ENCODE measurements at regions not wholly inside any gene's neighbourhood (a gene's known extent, or its start where the extent isn't known, plus 50 kb on each side); places are given as distances from the start of the nearest gene placed in this dataset.

- peak overlapping the region in 20 of 21 experiments; percentile 5 to 76 (median 50) for H3K27ac ChIP-seq
- H3K4me3 ChIP-seq, result peak overlapping the region; percentile 39 to 56 (median 46)
Measured at GRCh38 chr3:182682263-182683241, 110.8 kb upstream of the ATP11B start.

DNA sequence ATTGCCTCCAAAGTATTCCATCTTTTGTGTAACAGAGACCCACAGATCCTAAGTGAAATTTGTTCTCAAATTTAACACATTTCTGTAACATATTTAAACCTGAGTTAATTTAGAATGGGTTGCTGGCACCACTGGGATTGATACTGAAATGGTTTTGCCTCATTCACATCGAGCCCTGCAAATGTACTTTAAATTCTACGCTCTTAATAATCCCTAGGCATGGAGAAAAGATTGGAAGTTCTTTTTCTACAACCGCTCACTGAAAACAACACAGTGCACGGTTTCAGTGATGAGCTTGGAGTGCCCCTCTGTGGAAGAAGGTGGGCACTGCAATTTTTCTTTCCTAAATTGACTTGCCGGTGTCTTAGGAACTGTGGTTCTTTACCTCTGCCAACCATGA lies 109.9 kb upstream of the ATP11B start:
- Histone ChIP-seq H3K27ac (peak overlapping the region in 2 of 21 experiments; percentile 63 to 76), H3K4me3 (peak overlapping the region in 1 of 7 experiments; percentile 46)

GRCh38 chr3:182683858-182684257 lies 109.4 kb upstream of the ATP11B start:
- H3K4me3 ChIP-seq, result no peak overlapping the region
- no peak overlapping the region for H3K27ac ChIP-seq

GRCh38 chr3:182686033-182686886 lies 107.0 kb upstream of the ATP11B start:
- Histone ChIP-seq H3K27ac (no peak overlapping the region), H3K4me3 (no peak overlapping the region)

GRCh38 chr3:182690172-182690571 lies 103.1 kb upstream of the ATP11B start:
- Histone ChIP-seq H3K27ac (no peak overlapping the region), H3K4me3 (no peak overlapping the region)

DNA sequence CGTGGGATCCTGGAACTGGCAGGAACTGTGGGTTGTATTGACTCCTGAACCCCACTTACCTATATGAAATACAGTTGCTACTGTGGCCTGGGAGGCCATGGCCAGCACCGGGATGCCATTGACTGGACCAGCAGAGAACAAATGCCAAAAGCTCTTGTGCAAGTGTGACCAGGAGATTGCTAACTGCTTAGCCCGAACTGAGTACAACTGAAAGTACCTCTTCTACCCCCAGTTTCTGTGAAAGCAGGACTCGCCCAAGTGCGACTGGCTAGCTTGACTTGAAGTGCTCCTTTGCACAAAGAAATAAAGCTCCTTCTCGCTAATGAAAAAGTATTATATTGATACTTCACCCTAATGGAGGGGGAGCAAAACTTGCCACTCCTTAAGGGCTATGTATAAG lies 101.3 kb upstream of the ATP11B start:
- no peak overlapping the region for H3K27ac ChIP-seq
- H3K4me3 ChIP-seq, result no peak overlapping the region

GRCh38 chr3:182692695-182693094 lies 100.6 kb upstream of the ATP11B start:
- no peak overlapping the region for H3K27ac ChIP-seq
- H3K4me3 ChIP-seq, result no peak overlapping the region

DNA sequence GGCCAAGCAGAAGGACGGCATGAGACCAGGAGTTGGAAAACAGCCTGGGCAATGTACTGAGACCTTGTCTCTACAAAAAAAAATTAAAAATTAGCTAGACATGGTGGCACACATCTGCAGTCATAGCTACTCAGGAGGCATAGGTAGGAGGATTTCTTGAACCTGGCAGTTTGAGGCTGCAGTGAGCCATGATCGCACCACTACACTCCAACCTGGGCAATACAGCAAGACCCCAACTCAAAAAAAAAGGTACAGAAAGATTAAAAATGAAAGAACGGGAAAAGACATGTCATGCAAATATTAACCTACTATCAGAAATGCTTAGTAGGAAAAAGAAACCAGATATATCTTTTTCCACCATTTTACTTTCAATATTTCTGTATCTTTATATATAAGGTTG lies 99.6 kb upstream of the ATP11B start:
- Histone ChIP-seq H3K27ac (no peak overlapping the region), H3K4me3 (no peak overlapping the region)

GRCh38 chr3:182696916-182697315 lies 96.4 kb upstream of the ATP11B start:
- Histone ChIP-seq H3K4me3 (no peak overlapping the region), H3K27ac (no peak overlapping the region)

DNA sequence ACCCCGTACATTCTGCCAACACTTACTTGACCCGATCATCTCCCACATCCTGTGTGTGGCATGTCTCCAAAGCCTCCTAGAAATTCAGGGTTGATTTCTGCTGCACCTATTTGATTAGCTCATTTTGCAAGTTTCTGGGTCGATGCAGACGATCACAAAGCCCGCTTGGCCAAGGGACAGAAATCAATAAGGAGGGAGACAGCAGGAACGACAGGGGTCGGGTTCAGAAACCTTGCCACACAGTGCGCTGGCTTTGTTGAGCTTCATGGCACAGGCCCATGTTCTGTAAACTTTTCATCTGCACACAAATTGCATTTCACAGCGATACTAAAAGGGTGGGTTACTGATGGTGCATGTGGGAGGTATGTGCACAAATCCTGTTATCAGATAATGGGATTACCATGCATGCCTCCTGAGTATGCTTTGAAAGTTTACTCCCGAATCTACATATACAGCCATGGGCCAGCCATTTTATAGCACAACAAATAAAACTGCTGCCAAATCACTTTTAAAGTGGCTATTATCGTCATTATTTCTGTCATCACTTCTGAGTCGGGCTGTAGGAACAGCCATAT lies 95.9 kb upstream of the ATP11B start:
- Histone ChIP-seq H3K4me3 (no peak overlapping the region), H3K27ac (no peak overlapping the region)

GRCh38 chr3:182698078-182698477 lies 95.2 kb upstream of the ATP11B start:
- no peak overlapping the region for H3K4me3 ChIP-seq
- H3K27ac ChIP-seq, result no peak overlapping the region

- no peak overlapping the region for H3K27ac ChIP-seq
Measured at GRCh38 chr3:182699550-182700170, 93.6 kb upstream of the ATP11B start.

DNA sequence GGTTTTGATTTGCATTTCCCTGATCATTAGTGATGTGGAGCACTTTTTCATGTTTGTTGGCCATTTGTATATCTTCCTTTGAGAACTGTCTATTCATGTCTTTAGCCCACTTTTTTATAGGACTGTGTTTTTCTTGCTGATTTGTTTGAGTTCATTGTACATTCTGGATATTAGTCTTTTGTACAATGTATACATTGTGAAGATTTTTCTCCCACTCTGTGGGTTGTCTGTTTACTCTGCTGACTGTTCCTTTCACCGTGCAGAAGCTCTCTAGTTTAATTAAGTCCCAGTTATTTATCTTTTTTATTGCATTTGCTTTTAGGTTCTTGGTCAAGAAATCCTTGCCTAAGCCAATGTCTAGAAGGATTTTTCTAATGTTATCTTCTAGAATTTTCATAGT lies 91.1 kb upstream of the ATP11B start:
- Histone ChIP-seq H3K4me3 (no peak overlapping the region), H3K27ac (no peak overlapping the region)

More at GRCh38 chr3:182699550-182700170, 93.6 kb upstream of the ATP11B start:
- no peak overlapping the region for H3K4me3 ChIP-seq

- Histone ChIP-seq H3K27ac (no peak overlapping the region), H3K4me3 (no peak overlapping the region)
Measured at GRCh38 chr3:182703233-182703632, 90.1 kb upstream of the ATP11B start.

DNA sequence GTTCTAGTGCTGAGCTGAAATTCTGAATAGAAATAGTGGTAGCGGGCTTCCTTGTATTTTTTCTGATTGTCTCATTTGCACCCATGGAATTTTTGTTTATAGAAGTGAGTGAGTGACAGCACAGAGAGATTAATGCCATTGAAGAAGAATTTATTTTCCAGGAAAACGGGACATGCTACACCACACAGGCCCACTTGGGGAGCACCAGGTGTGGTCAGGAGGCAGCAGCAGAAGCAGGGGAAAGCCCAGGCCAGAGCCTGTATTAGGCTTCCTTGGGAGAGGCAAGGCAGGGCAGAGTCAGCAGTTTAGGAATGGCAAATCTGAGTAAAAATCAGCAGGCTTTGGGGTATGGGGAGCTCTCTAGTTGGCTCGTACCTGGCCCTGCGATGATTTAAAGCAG lies 88.4 kb upstream of the ATP11B start:
- H3K27ac ChIP-seq, result no peak overlapping the region
- H3K4me3 ChIP-seq, result no peak overlapping the region

DNA sequence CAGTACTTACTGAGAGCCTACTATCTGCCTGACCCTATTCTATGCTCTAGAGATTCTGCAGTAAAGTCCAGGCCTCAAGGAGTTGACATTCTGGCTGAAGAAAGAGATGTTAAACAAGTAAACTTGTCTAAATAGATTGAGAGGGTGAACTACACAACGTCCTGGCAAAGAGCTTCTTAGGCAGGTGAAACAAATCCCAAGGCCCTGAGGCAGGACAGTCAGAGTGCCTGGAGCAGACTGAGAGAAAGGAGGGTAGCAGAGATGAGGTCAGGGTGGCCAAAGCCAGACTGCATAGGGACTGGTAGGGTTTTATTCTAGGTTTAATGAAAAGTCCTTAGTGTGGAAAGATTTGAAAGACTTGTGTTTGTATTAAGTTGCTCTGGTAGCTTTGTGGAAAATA lies 84.5 kb upstream of the ATP11B start:
- H3K4me3 ChIP-seq, result no peak overlapping the region
- H3K27ac ChIP-seq, result no peak overlapping the region

GRCh38 chr3:182709306-182709705 lies 84.0 kb upstream of the ATP11B start:
- no peak overlapping the region for H3K4me3 ChIP-seq
- no peak overlapping the region for H3K27ac ChIP-seq

DNA sequence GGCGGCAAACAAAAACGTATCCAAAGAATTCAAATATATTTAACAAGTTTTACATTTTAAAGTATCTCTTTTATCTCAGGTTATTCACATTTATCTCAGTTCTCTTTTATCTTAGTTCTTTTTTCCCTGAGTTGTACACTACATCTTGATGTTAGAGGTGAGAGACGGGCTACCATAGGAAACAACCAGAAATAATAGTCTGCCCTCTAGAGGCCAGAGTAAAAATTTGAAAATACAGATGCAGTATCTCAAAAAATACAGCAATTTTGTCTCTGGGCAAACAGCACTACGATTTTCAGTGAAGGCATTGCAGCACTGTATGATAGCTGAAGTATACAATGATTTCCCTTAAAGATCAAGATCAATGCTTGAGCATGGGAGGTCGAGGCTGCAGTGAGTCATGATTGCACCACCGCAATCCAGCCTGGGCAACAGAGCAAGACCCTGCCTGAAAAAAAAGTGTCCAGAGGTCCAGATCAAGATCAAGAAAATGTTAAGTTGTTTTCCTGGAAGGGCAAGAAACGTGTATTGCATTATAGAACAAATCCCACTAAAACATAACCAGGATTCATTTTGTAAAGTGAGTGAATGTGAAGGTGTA lies 82.6 kb upstream of the ATP11B start:
- H3K27ac ChIP-seq, result no peak overlapping the region
- no peak overlapping the region for H3K4me3 ChIP-seq

GRCh38 chr3:182711261-182711683 lies 82.0 kb upstream of the ATP11B start:
- H3K27ac ChIP-seq, result no peak overlapping the region
- no peak overlapping the region for H3K4me3 ChIP-seq
